Inflammatory macrophage (primary cell): ENCODE measurements at regions not wholly inside any gene's neighbourhood (a gene's known extent, or its start where the extent isn't known, plus 50 kb on each side); places are given as distances from the start of the nearest gene placed in this dataset.

Source experiments
- DNase-seq, 2 donors: peaks; one replicate each; pipeline ENCODE4 v3.0.0-alpha.2; 2020 to 2022

GRCh38 chr2:8518979-8519668, 162.7 kb upstream of the ID2 start:
- peak; percentile 40 to 51 for DNase-seq

GRCh38 chr2:8520791-8521344, 161.0 kb upstream of the ID2 start:
- peak; percentile 58 to 73 for DNase-seq

- DNase-seq: no peak
Observed at GRCh38 chr2:8522687-8523086, 159.2 kb upstream of the ID2 start.

- DNase-seq: no peak
Observed at GRCh38 chr2:8524388-8524787, 157.5 kb upstream of the ID2 start.

- no peak for DNase-seq
Observed at GRCh38 chr2:8524823-8525222, 157.0 kb upstream of the ID2 start.

- DNase-seq: no peak
Observed at GRCh38 chr2:8525236-8525581, 156.6 kb upstream of the ID2 start.

GRCh38 chr2:8525582-8526402, 156.1 kb upstream of the ID2 start:
- DNase-seq: peak; percentile 92 to 95

GRCh38 chr2:8526403-8526696, 155.5 kb upstream of the ID2 start:
- peak in 1 of 2 donors; percentile 28 for DNase-seq

- no peak for DNase-seq
Observed at GRCh38 chr2:8527031-8527430, 154.8 kb upstream of the ID2 start.

GRCh38 chr2:8527676-8528075, 154.2 kb upstream of the ID2 start:
- DNase-seq: no peak

- DNase-seq: no peak
Observed at GRCh38 chr2:8528863-8529262, 153.0 kb upstream of the ID2 start.

GRCh38 chr2:8529706-8530277, 152.1 kb upstream of the ID2 start:
- no peak for DNase-seq

GRCh38 chr2:8531481-8531880, 150.4 kb upstream of the ID2 start:
- no peak for DNase-seq

- no peak for DNase-seq
Observed at GRCh38 chr2:8532438-8532837, 149.4 kb upstream of the ID2 start.

GRCh38 chr2:8533923-8534322, 147.9 kb upstream of the ID2 start:
- DNase-seq: no peak

GRCh38 chr2:8534386-8534728, 147.5 kb upstream of the ID2 start:
- DNase-seq: no peak

GRCh38 chr2:8534729-8535468, 147.0 kb upstream of the ID2 start:
- DNase-seq: peak; percentile 99

GRCh38 chr2:8535469-8535795, 146.4 kb upstream of the ID2 start:
- DNase-seq: no peak

- DNase-seq: peak; percentile 47 to 78
Observed at GRCh38 chr2:8535821-8536685, 145.8 kb upstream of the ID2 start.

- DNase-seq: peak in 1 of 2 donors; percentile 39
Observed at GRCh38 chr2:8536686-8537561, 144.9 kb upstream of the ID2 start.

GRCh38 chr2:8537562-8538155, 144.2 kb upstream of the ID2 start:
- DNase-seq: peak in 1 of 2 donors; percentile 68
